ENCODE measurements at regions not wholly inside any gene's neighbourhood (a gene's known extent, or its start where the extent isn't known, plus 50 kb on each side); places are given as distances from the start of the nearest gene placed in this dataset.

GRCh38 chr7:113230691-113231090 lies 112.3 kb upstream of the SMIM30 start:
- no peak for TF ChIP-seq POLR2A (IDR thresholded peaks at IDR 0.05; ENCODE audit: low read length)
- no peak for TF ChIP-seq GATA1 (IDR thresholded peaks at IDR 0.05; ENCODE audit: low read depth, low read length)
